GM19395 (cell line): ENCODE measurements at regions not wholly inside any gene's neighbourhood (a gene's known extent, or its start where the extent isn't known, plus 50 kb on each side); places are given as distances from the start of the nearest gene placed in this dataset.

Experiments
- ATAC-seq: cut with Tn5 transposase; IDR thresholded peaks from one replicate; pipeline ENCODE4 v1.9.1; 2021; ENCODE audit warnings: mild to moderate bottlenecking, moderate library complexity; ENCODE audit not compliant: unreplicated experiment

DNA sequence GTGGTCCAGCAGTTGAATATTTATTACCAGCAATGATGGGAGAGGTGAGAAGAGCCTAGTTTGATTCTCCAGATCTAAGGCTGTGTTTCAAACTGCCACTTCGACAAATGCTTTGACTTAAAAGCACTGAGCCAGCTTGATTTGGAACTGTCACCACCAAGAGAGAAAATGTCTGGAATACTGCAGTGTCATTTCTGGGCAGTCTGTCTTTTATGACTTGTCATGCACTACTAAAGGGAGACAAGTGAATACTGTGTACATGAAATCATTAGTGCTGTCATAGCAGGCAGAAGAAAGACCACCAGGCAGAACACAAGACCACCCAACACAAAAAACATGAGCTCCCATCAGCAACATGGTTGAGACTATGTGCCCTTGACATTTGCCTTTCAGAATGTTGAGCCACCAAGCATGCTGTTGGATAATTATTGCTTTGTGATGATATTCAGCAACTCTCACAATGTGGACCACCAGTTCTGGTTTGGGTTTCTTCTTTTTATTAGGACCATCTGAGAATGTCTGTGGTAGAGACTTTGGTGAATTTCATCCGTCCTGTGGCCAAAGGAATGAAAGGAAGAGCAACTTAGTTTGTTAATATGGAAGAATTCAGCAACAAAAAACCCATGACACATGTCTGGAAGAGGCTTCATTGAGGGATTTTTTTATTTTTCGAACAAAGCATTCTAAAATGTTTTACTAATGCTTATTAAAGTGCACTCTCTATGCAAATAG lies 125.8 kb downstream of the NTMT2 start:
- ATAC-seq = no peak

DNA sequence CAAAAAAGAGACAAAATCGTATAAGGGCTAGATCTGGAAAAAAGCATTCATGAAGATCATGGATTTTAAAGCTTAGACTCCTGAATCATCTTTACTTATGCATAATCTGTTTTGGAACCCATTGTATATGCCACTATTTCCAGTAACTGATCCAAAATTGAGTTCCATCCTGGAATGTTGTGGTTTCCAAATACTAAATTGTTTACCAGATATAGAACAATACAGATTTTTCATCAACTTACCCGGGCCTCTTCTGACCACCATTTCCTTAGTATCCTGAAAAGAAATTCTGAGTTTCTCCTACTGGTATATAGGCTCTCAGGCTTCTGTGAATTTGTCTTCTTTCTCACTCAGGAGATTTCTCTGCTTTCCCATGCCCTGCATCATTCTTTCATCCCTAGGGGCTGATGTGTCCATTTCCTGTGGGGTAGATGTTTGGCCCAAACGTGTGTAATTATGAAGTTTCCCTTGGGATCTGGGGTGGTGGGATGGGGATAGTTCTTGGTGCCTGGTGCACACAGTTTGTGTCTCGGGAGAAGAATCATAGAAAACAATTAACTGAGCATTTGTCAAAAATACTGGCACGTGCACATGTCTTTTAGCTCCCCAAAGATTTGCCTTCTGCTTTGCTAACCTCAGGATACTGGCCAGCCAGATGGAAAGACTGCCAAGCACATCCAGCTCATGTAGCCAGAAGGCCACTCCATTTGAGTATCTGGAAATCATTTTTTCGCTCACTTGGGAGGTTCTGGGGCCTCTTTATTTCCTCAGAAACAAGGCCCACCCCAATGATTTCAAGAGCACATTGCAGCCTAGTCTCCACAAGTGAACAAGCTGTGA lies 127.8 kb downstream of the NTMT2 start:
- ATAC-seq = no peak

DNA sequence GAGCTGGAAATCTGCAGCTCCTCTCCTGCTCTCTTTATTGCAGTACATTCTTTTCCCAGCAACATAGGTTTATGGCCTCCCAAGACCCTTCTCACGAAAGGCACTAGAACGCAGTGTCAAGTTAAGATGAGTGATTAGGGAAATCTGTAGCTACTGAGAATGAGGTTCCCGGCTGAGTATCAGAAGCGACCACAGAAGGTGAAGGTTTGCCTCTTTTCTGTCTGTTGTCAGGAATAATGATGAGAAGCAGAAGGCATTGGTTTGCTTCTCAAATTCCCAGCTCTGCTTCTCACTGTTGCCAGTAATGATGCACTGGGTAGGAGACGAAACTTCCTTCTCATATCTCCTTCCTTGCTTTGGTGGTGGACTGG lies 128.4 kb downstream of the NTMT2 start:
- ATAC-seq = no peak

DNA sequence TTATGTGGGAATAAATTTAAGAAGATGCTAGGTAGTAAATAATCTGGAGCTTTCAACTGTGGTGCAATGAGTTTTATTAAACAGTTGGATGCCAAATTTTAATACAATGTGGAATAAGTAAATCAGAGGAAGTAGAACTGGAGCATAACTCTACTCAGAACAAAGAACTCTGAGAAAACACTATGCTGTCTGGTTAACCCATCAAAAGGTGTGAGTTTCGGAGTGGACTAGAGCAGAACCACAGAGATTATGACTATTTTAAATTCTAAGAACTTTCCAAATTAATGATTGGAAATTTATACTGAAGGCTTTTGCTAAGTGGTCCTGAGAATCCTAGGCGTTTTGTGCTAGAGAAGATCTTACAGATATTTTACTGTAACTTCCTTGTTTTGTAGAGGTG lies 132.2 kb downstream of the NTMT2 start:
- ATAC-seq = no peak

DNA sequence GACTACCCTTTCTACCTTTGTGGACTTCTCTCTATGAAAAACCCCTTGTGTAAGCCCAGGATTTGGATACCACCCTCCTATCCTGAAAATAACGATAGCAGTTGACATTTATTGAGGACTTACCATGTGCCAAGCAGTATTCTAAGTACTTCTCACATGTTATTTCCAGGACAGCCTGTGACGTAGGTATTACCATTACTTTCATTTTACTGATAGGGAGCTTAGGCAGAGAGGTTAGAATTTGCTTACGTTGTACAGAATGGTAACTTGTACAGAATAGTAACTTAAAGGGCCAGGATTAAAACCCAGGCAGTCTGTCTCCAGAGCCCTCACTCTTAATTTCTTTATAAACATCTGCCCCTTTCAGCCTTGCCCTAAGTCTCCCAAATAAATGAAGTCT lies 138.3 kb downstream of the NTMT2 start:
- ATAC-seq = no peak

DNA sequence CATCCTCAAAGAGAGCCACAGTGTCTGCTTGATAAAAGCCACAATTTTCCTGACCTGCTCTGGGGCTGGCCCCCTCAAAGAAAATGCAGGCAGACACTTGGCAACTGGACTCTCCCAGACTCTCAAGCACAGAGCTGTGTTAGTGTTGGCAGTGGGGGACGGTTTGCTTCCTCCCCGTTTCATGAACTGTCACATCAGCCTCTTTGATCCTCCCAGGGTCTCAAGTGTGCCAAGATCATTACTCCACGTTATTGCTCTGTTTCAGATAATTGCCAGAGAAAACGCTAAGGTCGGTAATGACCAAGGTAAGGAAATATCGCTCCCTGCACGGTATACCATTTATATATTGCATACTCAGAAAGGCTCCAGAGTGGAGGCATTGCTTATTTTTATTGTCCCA lies 138.8 kb downstream of the NTMT2 start:
- no peak for ATAC-seq

DNA sequence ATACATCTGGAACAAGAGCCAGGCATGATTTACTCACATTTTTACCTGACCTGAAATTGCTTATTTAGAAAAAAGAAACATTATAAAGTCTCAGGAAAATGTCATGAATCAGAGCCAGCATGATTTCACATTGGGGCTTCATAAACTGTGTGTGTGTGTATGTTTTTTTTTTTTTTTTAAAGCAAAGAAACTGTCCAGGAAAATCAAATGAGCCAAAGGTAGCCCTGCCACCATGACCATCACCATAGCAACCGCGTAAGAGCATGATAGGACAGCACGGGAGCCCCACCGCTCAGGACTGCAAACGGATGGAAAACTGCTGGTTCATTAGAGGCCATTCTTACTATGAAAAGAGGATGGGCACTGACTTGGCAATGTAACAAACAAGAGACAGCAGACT lies 139.2 kb downstream of the NTMT2 start:
- no peak for ATAC-seq

DNA sequence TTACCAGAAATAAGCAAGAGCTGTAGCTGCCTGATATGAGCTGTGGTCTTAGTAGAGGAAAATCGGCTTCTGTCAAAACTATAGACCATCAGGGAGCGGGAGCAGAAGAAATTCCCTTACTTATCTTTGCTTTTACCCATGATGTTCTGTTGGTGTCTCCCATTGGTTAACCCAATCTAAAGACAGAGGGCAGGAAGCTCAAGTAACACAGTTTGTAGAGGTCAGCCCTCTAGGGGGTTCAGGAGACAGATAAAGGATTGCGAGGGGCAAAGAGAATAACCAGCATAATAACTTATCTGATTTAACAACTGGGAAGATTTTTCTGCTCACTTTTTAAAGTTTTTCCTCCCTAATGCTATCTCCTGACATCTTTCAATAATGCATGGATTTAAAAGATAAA lies 142.4 kb downstream of the NTMT2 start:
- no peak for ATAC-seq

DNA sequence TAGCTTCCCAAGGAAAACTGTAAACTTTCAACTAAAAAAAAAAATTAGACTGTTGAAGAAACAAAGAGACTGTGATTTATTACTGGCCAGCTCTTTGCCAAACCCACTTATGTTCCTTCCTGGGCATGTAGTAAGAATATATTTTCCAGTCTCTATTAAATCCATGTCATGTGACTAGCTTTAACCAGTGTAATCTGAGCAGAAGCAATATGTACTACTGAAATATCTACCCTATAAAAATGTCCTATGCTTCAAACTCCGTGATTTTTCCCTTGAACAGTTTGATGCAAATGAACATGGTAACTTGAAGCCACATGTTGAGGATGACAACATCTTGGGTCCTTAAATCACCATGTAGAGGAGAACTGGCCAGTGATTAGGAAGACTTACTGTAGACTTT lies 144.5 kb downstream of the NTMT2 start:
- ATAC-seq = no peak

DNA sequence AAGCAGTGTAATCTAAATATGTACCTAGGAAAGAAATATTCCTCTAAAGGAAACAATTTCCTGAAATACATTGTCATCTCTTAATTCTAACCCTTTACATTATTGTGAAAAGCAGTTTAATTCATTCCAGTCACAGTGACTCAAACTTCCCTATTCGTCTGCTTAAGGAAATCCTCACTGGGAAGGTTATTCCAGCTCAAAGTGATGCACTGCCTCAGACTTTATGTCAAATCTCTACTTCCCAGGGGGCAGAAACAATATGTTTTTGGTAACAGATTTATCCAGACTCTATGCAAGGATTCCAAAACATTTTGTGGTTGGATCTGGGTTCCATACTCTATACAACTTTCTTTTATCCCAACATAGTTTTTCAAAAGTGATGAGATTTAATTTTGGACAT lies 145.2 kb downstream of the NTMT2 start:
- no peak for ATAC-seq

DNA sequence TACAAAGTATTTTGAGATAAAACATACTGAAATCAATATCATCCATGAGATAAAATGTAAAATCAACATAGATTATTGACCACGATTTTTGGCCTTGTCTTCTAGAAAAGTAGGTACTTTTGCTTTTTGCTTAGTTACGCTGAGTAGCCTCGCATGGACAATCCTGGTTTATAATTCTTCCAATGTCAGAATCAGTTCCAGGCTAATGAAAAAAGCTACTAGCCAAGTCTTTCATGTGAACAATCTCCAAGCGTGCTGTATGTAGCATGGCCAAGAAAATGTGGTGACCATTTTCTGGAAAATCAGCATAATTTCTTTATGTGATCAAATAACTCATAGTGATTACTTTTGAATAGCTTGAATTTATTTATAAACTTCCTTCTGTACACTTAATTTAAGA lies 145.8 kb downstream of the NTMT2 start:
- ATAC-seq = no peak

DNA sequence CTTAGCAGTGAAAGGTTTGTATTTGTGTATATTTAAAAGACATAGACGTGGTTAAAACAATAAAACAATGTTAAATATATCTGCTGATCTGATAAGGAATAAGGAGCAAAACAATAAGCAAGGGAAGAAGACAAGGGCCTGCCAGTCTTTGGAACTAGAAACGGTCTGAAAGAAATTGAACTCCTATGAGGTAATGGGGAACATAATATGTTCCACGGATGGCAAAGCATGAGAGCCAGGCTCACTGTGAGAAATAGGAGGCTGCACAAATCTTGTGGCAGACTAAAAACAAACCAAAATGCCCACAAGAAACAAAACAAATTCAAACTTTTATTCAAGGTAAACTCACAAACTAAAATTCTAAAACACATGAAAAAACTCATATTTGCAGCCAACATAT lies 150.5 kb downstream of the NTMT2 start:
- no peak for ATAC-seq

DNA sequence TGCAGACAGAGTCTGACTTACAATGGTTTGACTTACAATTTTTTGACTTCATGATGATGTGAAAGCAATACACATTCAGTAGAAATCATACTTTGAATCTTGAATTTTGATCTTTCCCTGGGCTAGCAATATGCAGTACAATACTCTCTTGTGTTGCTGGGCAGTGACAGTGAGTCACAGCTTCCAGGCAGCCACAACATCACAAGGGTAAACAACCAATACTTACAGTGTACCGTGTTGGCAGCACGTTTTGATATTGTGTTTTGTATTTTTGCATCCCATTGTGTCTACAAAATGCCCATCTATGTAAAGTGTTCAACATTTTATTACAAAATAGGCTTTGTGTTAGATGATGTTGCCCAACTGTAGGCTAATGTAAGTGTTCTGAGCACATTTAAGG lies 150.9 kb downstream of the NTMT2 start:
- no peak for ATAC-seq

DNA sequence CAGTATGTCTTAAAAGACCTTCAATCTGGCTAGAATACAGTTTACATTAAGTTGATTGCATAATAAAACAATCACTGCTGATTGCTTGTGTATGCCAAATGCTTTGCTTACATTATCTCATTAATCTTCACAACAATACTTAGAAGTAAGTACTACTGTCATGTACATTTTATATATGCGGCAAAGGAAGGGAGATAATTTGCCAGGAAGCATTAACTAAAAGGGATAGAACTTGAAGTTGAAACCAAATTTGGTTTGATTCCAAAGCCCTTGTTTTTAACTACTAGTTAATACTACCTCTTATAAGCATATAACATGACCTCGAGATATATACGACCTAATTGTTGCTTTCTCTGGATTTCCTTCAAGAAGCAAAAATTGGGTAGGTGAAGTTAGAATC lies 155.8 kb downstream of the NTMT2 start:
- ATAC-seq = no peak

DNA sequence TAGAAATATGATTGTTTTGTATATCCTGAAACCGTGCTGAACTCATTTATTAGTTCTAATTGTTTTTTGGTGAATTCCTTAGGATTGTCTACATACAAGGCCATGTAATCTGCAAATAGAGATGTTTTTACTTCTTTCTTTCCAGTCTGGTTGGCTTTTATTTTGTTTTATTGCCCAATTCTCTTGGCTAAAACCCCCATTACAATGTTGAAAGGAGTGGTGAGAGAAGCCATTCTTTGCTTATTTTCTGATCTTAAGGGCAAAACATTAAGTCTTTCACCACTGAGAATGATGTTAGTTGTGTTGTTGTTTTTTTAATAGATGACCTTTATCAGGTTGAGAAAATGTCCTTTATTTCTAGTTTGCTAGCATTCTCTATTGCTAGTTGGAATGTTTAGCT lies 157.3 kb downstream of the NTMT2 start:
- no peak for ATAC-seq

DNA sequence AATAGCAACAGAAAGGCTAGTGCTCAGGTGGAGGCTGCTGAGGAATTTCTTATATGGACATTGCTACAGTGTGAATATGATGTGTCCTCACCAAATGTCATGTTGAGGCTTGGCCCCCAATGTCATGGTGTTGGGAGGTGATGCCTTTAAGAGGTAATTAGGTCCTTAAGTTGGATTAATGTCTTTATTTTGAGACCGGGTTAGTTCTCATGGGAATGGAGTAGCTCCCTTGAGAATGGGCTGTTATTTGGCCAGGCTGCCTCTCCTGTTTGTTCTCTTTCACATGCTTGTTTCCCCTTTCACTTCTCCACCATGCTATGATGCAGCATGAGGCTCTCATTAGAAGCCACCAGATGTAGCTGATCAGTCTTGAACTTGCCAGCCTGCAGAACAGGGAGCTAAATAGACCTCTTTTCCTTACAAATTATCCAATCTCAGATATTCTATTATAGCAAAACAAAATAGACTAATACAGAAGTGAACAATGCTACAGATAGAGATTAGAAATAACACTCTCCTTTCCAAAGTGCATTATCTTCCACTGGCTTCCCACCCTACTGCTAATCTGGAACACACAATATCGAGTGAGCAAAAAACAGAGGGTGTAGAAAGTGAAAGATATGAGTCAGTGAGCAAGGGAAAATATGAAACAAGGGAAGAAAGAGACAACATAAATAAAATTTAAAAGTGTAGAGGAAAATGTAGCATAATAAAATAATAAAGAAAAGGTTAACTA lies 160.2 kb downstream of the NTMT2 start:
- no peak for ATAC-seq

DNA sequence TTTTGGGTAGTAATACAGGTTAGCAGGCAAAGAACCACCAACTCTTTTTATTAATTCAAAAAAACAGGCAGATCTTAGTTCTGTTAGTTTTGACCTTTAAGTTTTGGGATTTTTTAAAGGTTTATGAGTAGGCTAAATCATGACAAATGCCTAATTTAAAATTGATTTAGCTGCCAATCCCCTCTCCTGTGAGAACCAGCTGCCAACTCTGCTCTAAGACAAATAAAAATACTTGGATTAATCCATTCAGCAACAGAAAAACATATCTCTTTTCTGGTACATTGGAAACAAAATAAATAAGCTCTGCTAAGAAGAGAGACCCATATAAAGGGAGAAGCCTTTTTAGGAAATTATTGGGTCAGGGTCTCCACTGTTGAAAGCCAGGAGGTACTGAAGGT lies 160.8 kb downstream of the NTMT2 start:
- no peak for ATAC-seq

DNA sequence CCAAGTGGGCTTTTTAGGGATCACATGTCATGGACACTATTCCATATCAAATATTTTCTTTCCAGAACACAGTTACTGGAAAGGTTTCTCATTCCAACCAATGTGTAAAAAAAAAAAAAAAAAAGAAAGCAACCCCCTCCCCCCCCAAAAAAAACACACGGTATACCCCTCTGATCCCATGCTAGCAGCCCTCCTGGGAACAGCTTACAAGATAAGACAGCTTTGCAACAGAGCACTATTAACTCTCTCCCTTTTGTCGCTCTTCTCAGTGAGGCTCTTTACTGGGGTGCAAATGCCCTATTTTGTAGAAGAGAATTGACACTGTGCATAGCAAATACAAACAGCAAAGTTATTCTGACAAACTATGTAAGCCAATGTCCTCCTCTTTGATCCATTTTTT lies 161.2 kb downstream of the NTMT2 start:
- no peak for ATAC-seq

DNA sequence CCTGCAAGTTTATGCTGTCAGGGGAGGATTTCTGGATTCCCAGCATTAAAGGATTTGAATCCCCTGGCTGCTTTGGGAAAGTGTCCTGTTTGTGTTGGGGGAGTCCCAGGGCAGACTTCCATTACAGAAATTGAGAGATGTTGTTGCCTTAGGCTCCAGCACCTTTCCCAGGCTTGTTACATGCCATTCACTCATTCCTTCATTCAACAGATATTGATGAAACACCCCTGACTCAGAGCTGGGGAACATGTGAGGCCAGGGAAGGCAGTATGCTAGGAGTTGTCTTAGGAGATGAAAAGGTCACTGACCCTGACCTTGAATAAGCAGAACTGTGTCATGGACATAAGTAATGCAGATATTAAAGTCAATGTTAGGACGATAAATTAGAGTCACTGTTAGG lies 161.7 kb downstream of the NTMT2 start:
- no peak for ATAC-seq

DNA sequence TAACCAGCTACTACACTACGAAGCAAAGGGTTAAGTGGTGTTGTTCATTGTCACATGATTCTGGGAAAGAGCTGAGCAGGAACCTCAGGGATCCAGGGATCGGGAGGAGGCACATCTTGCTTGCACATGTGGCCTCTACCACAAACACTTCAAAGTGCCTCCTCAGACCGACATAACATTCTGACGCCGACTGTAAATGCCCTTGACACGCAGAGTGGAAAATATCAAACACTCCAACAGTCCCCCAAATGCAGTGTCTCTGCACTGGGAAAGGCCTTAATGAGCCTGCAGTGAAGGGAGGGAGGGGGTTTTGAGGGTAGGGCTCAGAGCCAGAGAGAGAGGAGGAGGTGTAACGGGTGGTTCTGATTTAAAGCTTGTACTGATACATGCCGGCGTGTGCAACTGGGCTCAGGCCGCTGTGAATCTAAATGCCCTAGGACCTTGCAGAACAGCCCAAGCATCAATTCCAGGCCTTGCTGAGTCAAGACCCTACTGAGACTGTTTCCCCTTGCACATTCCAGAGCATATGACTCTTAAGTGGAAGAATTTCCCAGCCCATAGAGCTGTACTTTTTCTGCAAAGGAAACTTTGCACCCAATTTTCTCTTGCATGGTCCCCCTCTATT lies 163.7 kb downstream of the NTMT2 start:
- ATAC-seq = no peak

DNA sequence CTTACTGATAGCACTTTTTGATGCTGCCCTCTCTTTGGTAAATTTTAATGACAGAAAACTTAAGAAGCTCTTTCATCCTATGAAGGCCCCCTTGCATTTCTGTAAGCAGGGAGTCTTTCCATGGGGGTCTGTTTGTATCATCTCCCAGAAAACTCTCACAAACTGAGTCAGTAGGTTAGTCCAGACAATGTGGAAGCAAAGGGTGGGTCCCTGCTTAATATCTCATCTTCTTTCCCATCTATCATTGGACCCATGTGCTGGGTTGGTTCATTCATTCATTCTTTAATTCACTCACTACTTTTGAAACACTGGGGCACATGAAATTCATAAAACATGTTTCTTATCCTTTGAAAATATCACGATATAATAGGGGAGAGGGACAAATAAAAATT lies 164.3 kb downstream of the NTMT2 start:
- ATAC-seq = no peak

DNA sequence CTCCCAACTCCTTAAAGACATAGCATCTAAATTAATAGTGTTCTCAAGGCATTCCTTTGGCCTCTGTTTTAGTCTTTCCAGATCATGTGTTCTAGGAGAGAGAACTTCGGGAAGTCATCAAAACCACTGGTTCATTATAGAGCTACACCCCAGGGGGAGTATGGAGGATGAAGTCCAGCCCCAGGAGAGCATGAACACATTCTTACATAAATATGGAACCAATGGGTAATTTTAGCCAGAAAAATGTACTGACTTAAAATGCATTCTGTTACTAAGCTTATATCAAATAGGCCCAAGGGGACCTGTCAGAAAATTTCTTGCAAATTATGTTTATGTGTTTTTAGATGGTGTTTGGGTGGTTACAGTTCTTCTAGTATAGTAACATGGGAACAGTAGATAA lies 165.2 kb downstream of the NTMT2 start:
- ATAC-seq = no peak
